Activated naive CD8-positive, alpha-beta T cell treated with anti-CD3 and anti-CD28 coated beads, Interleukin-2, amount 50 U/mL, for 24 hours (primary cell): ENCODE measurements at regions not wholly inside any gene's neighbourhood (a gene's known extent, or its start where the extent isn't known, plus 50 kb on each side); places are given as distances from the start of the nearest gene placed in this dataset.

Source experiments
- ATAC-seq: fragments of 150-1000 bp; cut with Tn5 transposase; one replicate; pipeline ENCODE4 v1.10.0; 2021
- DNase-seq: peaks from one replicate; pipeline ENCODE4 v3.0.0; 2021
- H3K27ac Mint-ChIP-seq: one replicate; pipeline ENCODE4 v1.8.0; 2021; ENCODE audit warnings: mild to moderate bottlenecking, mixed read lengths
- H3K27me3 Mint-ChIP-seq: one replicate; pipeline ENCODE4 v1.8.0; 2021; ENCODE audit warnings: mixed read lengths
- H3K36me3 Mint-ChIP-seq: one replicate; pipeline ENCODE4 v1.8.0; 2021; ENCODE audit warnings: low read depth, mixed read lengths
- H3K4me1 Mint-ChIP-seq: one replicate; pipeline ENCODE4 v1.8.0; 2021; ENCODE audit warnings: mixed read lengths
- H3K4me3 Mint-ChIP-seq: one replicate; pipeline ENCODE4 v1.8.0; 2021; ENCODE audit warnings: mild to moderate bottlenecking, moderate library complexity, mixed read lengths
- H3K9me3 Mint-ChIP-seq: one replicate; pipeline ENCODE4 v1.8.0; 2021; ENCODE audit warnings: mixed read lengths

- Mint-ChIP-seq H3K9me3 (no peaks in the 10 kb centered on the region), H3K27ac (no peak overlapping the region), H3K4me3 (no peak overlapping the region), H3K36me3 (no peaks in the 10 kb centered on the region), H3K27me3 (no peaks in the 10 kb centered on the region), H3K4me1 (no peaks in the 10 kb centered on the region)
- no peak for DNase-seq
- no peak for ATAC-seq
These were observed 186.2 kb upstream of the GRAMD2B start for GRCh38 chr5:126236994-126237393.

GRCh38 chr5:126248611-126249010 is 174.6 kb upstream of the GRAMD2B start:
- H3K27me3 Mint-ChIP-seq: no peaks in the 10 kb centered on the region
- no peak overlapping the region for H3K27ac Mint-ChIP-seq
- peaks cover 7% of the 10 kb centered on the region for H3K9me3 Mint-ChIP-seq
- H3K36me3 Mint-ChIP-seq: no peaks in the 10 kb centered on the region
- DNase-seq (no peak), ATAC-seq (no peak)
- H3K4me1 Mint-ChIP-seq: no peaks in the 10 kb centered on the region
- no peak overlapping the region for H3K4me3 Mint-ChIP-seq

- ATAC-seq (no peak), DNase-seq (no peak)
- Mint-ChIP-seq H3K27ac (no peak overlapping the region), H3K4me1 (no peaks in the 10 kb centered on the region), H3K9me3 (peaks cover 7% of the 10 kb centered on the region), H3K36me3 (no peaks in the 10 kb centered on the region), H3K4me3 (no peak overlapping the region), H3K27me3 (no peaks in the 10 kb centered on the region)
These were observed 172.2 kb upstream of the GRAMD2B start for GRCh38 chr5:126251024-126251423.

DNA sequence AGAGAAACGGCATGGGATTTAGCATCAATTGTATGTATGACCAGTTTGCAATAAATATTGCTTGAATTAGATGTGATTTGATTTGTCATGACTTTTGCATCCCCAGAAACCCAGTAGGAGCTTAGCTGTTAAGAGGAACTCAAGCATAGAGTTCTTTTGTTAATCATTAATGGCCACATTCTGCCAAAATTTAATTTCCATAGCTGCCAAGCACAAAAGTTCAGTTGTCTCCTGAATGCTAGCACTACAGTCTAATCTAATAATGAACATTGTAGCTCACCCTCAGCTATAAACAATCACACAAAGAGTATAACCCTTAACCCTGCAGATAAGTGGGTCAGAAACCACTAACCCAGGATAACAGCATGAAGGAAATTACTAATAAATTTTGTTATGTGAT is 169.8 kb upstream of the GRAMD2B start:
- H3K9me3 Mint-ChIP-seq: peaks cover 10% of the 10 kb centered on the region

GRCh38 chr5:126263591-126264184 is 159.5 kb upstream of the GRAMD2B start:
- no peak overlapping the region for H3K4me3 Mint-ChIP-seq
- H3K36me3 Mint-ChIP-seq: no peaks in the 10 kb centered on the region
- H3K9me3 Mint-ChIP-seq: peaks cover 7% of the 10 kb centered on the region
- ATAC-seq (no peak), DNase-seq (no peak)
- no peak overlapping the region for H3K27ac Mint-ChIP-seq
- H3K27me3 Mint-ChIP-seq: no peaks in the 10 kb centered on the region
- no peaks in the 10 kb centered on the region for H3K4me1 Mint-ChIP-seq

More for the DNA sequence above, 169.8 kb upstream of the GRAMD2B start:
- Mint-ChIP-seq H3K27me3 (no peaks in the 10 kb centered on the region), H3K4me1 (no peaks in the 10 kb centered on the region), H3K36me3 (no peaks in the 10 kb centered on the region), H3K27ac (no peak overlapping the region), H3K4me3 (no peak overlapping the region)
- no peak for ATAC-seq
- DNase-seq: no peak

- Mint-ChIP-seq H3K27ac (no peak overlapping the region), H3K27me3 (no peaks in the 10 kb centered on the region), H3K4me3 (no peak overlapping the region), H3K36me3 (no peaks in the 10 kb centered on the region), H3K4me1 (no peaks in the 10 kb centered on the region), H3K9me3 (peaks cover 7% of the 10 kb centered on the region)
- DNase-seq (no peak), ATAC-seq (no peak)
These were observed 157.3 kb upstream of the GRAMD2B start for GRCh38 chr5:126265917-126266316.

DNA sequence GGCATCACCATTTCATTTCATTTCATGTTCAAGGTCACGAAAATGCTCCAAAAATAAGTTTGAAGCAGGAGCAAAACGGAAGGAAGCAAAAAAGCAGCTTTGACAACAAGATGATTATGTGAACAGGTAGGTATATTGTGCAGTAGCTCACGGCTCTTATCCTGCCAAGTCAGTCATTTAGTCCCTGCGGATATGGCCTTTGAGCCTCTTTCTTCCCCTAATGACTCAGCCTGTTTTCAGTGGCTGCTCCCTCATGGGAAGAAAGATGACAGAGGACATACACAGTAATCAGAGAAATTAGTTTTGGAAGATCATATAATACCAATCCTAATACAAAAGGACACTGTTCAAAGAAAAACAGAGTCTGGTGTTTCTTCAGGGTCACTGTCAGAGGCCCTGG is 155.8 kb upstream of the GRAMD2B start:
- no peak for ATAC-seq
- H3K4me1 Mint-ChIP-seq: no peaks in the 10 kb centered on the region
- DNase-seq: no peak
- H3K27ac Mint-ChIP-seq: no peak overlapping the region
- H3K27me3 Mint-ChIP-seq: no peaks in the 10 kb centered on the region
- H3K36me3 Mint-ChIP-seq: no peaks in the 10 kb centered on the region
- H3K9me3 Mint-ChIP-seq: peaks cover under 1% of the 10 kb centered on the region
- no peak overlapping the region for H3K4me3 Mint-ChIP-seq

DNA sequence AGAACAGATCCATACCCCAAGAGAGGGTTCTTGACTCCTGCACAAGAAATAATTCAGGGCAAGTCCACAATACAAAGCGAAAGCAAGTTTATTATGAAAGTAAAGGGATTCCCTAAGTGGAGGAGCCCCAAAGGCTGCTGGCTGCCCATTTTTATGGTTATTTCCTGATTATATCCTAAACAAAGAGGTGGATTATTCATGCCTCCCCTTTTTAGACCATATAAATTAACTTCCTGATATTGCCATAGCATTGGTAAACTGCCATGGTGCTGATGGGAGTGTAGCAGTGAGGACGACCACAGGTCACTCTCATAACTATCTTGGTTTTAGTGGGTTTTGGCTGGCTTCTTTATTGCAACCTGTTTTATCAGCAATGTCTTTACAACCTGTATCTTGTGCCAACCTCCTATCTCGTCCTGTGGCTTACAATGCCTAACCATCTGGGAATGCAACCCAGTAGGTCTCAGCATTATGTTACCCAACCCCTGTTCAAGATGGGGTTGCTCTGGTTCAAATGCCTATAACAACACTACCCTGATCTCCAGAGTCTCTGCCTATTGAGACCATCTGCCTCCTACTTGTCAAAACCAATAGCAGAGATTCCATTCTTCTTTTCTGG is 154.4 kb upstream of the GRAMD2B start:
- DNase-seq (no peak), ATAC-seq (no peak)
- Mint-ChIP-seq H3K9me3 (no peaks in the 10 kb centered on the region), H3K4me3 (no peak overlapping the region), H3K27me3 (no peaks in the 10 kb centered on the region), H3K27ac (no peak overlapping the region), H3K36me3 (no peaks in the 10 kb centered on the region), H3K4me1 (no peaks in the 10 kb centered on the region)

- no peak overlapping the region for H3K4me3 Mint-ChIP-seq
- H3K27me3 Mint-ChIP-seq: no peaks in the 10 kb centered on the region
- no peaks in the 10 kb centered on the region for H3K36me3 Mint-ChIP-seq
- DNase-seq (no peak), ATAC-seq (no peak)
- no peaks in the 10 kb centered on the region for H3K9me3 Mint-ChIP-seq
- H3K4me1 Mint-ChIP-seq: no peaks in the 10 kb centered on the region
- H3K27ac Mint-ChIP-seq: no peak overlapping the region
These were observed 153.7 kb upstream of the GRAMD2B start for GRCh38 chr5:126269511-126269910.

DNA sequence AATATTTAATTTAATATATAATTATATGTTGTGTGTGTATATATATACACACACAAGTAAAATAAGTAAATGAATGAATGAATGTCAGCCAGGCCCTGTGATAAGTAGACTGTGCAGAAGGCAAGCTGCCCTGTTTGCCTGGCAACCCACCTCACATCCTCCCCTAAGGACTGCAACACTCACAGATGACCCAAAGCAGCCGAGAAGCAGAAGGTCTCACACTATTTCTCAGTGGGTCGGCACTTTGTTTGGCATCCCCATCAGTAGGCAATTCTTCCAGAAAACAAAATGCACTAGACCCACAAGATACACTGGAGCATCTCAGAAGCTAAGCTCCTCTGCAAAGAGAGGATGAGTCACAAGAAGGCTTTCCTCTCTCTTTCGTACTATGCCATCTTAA is 152.1 kb upstream of the GRAMD2B start:
- ATAC-seq (no peak), DNase-seq (no peak)
- H3K4me1 Mint-ChIP-seq: no peaks in the 10 kb centered on the region
- H3K4me3 Mint-ChIP-seq: no peak overlapping the region
- no peaks in the 10 kb centered on the region for H3K27me3 Mint-ChIP-seq
- H3K36me3 Mint-ChIP-seq: no peaks in the 10 kb centered on the region
- H3K27ac Mint-ChIP-seq: no peak overlapping the region
- no peaks in the 10 kb centered on the region for H3K9me3 Mint-ChIP-seq

DNA sequence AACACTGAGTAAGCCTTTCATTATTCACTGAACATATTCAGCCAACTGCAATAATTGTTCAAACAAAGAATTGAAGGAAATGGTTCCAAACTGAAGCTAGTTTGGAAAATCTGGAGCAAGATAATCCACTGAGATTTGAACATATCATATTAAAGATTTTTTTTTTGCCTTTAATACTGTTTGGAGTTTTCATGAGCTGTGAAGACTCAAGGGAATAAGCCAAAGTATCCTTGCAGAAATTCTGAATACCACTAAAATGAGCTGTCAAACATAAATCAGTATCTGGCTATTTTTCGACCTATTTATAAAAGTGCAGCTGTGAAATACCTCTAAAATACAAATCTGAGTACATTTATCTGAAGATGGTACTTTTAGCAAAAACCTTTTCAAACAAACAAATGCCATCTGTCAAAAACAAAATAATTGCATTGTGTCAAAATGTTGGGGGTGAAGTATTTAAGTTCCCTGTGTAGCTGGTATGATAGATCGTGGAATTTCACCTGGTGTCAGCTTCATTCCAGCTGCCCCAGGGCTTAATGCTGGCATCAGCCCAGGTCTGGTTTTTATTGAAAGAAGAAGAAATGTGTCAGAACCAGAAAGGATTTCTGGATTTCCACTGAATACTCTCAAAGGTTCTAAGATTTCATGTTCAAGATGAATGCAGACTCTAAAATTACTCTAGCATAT is 149.0 kb upstream of the GRAMD2B start:
- no peak overlapping the region for H3K27ac Mint-ChIP-seq
- ATAC-seq: no peak
- no peaks in the 10 kb centered on the region for H3K36me3 Mint-ChIP-seq
- no peaks in the 10 kb centered on the region for H3K27me3 Mint-ChIP-seq
- no peak overlapping the region for H3K4me3 Mint-ChIP-seq
- H3K9me3 Mint-ChIP-seq: no peaks in the 10 kb centered on the region
- no peaks in the 10 kb centered on the region for H3K4me1 Mint-ChIP-seq
- DNase-seq: no peak

GRCh38 chr5:126274763-126275125 is 148.5 kb upstream of the GRAMD2B start:
- ATAC-seq (no peak), DNase-seq (no peak)
- Mint-ChIP-seq H3K27ac (no peak overlapping the region), H3K27me3 (no peaks in the 10 kb centered on the region), H3K4me3 (no peak overlapping the region), H3K4me1 (no peaks in the 10 kb centered on the region), H3K9me3 (no peaks in the 10 kb centered on the region), H3K36me3 (no peaks in the 10 kb centered on the region)

DNA sequence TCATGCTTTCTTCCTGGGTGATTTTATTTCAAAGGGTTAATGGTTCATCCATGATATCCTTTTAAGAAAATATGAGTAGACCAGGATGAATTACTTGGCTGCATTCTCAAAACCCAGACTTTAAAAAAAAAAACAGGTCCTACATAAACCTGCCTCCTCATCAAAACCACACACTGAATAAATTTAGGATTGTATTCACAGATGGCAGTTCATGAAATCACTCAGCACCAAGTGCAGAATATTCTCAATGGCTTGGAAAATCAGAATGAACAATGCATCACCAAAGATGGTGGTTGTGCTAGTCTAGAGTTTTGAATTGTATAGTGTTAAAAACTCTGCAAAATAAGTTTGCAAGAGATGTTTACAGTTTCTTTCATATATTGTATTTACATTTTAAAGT is 145.4 kb upstream of the GRAMD2B start:
- Mint-ChIP-seq H3K27me3 (no peaks in the 10 kb centered on the region), H3K4me3 (no peak overlapping the region), H3K36me3 (no peaks in the 10 kb centered on the region), H3K9me3 (no peaks in the 10 kb centered on the region), H3K4me1 (no peaks in the 10 kb centered on the region), H3K27ac (no peak overlapping the region)
- DNase-seq: no peak
- no peak for ATAC-seq

DNA sequence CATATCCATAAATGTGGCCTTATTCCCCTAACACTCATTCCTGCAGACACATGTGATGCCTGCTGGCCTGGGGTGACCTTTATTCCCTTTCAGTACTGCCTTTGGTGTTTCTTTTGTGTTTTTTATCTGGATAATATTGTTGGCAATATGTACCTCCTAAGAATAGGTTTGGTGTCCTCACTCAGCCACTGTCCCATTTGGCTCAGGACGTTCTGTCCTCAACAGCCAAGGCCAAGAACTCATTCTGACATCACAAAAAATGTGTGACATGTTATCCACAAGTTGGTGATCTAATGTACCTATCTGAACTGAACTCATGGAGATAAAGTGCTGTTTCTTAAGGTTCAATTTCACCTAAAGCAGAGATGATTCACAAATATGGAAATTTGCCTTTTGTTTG is 142.9 kb upstream of the GRAMD2B start:
- Mint-ChIP-seq H3K4me3 (no peak overlapping the region), H3K27me3 (no peaks in the 10 kb centered on the region), H3K27ac (no peak overlapping the region), H3K9me3 (no peaks in the 10 kb centered on the region), H3K4me1 (no peaks in the 10 kb centered on the region), H3K36me3 (no peaks in the 10 kb centered on the region)
- ATAC-seq: no peak
- no peak for DNase-seq

DNA sequence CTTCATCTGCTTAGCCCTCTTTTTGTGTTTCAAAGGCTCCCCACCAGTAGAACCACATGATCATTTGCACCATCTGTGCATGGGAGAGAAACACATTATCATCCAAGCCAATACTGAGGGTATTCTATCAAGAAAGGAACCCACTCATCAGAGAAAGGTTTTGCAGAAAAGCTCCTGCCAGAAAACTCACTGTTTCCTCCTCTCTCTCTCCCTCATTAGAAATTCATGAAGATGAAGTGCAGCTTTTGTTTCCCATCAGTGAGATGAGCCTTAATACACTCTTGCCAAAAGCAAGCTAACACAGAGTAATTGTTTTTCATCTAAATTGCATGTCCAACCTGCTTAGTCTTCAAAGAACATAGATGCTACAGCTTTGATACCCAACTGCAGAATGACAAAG is 142.4 kb upstream of the GRAMD2B start:
- DNase-seq: no peak
- Mint-ChIP-seq H3K36me3 (no peaks in the 10 kb centered on the region), H3K27ac (no peak overlapping the region), H3K4me3 (no peak overlapping the region), H3K9me3 (no peaks in the 10 kb centered on the region), H3K27me3 (no peaks in the 10 kb centered on the region), H3K4me1 (no peaks in the 10 kb centered on the region)
- ATAC-seq: no peak
